Suprapubic skin (tissue), 4 donors: ENCODE measurements at regions not wholly inside any gene's neighbourhood (a gene's known extent, or its start where the extent isn't known, plus 50 kb on each side); places are given as distances from the start of the nearest gene placed in this dataset.

Source experiments
- DNase-seq, 2 donors: peaks; one replicate each; pipeline ENCODE4 v3.0.0-alpha.2; 2019; ENCODE audit warnings: low spot score in 2 of 2
- H3K27ac ChIP-seq: fragments of 200-600 bp; sonication (generic); one replicate; pipeline ENCODE4 v1.5.1; 2019
- H3K27me3 ChIP-seq: fragments of 200-600 bp; sonication (generic); one replicate; pipeline ENCODE4 v1.5.1; 2019
- H3K36me3 ChIP-seq: fragments of 200-600 bp; sonication (generic); one replicate; pipeline ENCODE4 v1.5.1; 2019
- H3K4me1 ChIP-seq: fragments of 200-600 bp; sonication (generic); one replicate; pipeline ENCODE4 v1.5.1; 2019
- H3K4me3 ChIP-seq: fragments of 200-600 bp; sonication (generic); one replicate; pipeline ENCODE4 v1.5.1; 2019; ENCODE audit warnings: mild to moderate bottlenecking
- H3K9me3 ChIP-seq: fragments of 200-600 bp; sonication (generic); one replicate; pipeline ENCODE4 v1.5.1; 2019
- EP300 ChIP-seq: sonication (generic); formaldehyde crosslinking; IDR thresholded peaks from one replicate; pipeline ENCODE4 v1.6.1; 2017; ENCODE audit warnings: antibody characterized with exemption
- POLR2A ChIP-seq, 2 donors: fragments of 450-650 bp; IDR thresholded peaks; one replicate each; pipeline ENCODE4 v1.6.1; 2017; ENCODE audit warnings: antibody characterized with exemption in 2 of 2, mild to moderate bottlenecking in 2 of 2, moderate library complexity in 2 of 2
- POLR2AphosphoS5 ChIP-seq, 3 donors: sonication (generic); formaldehyde crosslinking; IDR thresholded peaks; one replicate each; pipeline ENCODE4 v1.6.1; 2017; ENCODE audit warnings: antibody characterized with exemption in 3 of 3
- WGBS: methylation state at CpG from one replicate; pipeline ENCODE4 v1.1.5; 2018; 5-methylcytosine and 5-hydroxymethylcytosine counted together
- TF ChIP-seq, protein P1 (sequence below), 2 donors: fragments of 200-600 bp in 1 of 2; fragments of 450-650 bp in 1 of 2; sonication (generic) in 1 of 2; IDR thresholded peaks; one replicate each; pipeline ENCODE4 v1.5.1; 2016 to 2019; ENCODE audit warnings: antibody characterized with exemption in 2 of 2, mild to moderate bottlenecking in 1 of 2, moderate library complexity in 1 of 2

DNA sequence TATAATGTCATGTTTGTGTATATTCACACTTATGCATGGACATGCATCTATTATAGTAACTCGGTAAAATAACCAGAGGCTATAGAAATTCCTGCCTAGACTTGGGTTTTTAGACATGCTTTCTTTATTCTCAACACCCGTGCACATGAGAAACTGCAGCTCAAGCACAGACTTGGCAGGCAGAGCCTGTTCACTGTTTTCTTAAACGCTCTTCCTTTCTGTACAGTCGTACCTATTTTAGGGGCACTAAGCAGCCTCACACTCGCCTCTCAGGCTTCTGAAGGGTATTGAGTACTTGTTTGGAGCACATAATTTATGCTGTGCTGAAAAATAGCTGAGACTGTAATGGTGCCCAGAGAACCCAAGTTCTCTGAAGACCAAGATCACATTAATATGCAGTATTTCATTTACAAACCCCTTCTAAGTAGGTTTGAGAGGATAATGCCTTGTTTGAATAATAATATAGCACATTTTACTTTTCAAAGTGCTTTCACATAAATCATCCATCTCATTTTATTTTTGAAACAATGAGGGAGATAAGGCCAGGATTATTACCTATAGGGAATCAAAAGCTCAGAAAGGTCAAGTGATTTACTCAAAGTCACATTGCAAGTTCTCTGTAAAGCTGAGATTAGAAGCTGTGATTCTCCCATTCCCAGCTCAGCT is 429.9 kb downstream of the SPRY2 start:
- Histone ChIP-seq H3K36me3 (no peaks in the 10 kb centered on the region), H3K27me3 (no peaks in the 10 kb centered on the region), H3K4me1 (no peaks in the 10 kb centered on the region), H3K9me3 (no peaks in the 10 kb centered on the region), H3K4me3 (no peak overlapping the region), H3K27ac (no peak overlapping the region)
- WGBS = 46% methylated on average over 5 of the region's 5 CpGs
- TF ChIP-seq POLR2A (IDR thresholded peaks at IDR 0.05) = no peak
- TF ChIP-seq POLR2AphosphoS5 (IDR thresholded peaks at IDR 0.05) = no peak
- no peak for TF ChIP-seq EP300
- TF ChIP-seq, protein P1, sequence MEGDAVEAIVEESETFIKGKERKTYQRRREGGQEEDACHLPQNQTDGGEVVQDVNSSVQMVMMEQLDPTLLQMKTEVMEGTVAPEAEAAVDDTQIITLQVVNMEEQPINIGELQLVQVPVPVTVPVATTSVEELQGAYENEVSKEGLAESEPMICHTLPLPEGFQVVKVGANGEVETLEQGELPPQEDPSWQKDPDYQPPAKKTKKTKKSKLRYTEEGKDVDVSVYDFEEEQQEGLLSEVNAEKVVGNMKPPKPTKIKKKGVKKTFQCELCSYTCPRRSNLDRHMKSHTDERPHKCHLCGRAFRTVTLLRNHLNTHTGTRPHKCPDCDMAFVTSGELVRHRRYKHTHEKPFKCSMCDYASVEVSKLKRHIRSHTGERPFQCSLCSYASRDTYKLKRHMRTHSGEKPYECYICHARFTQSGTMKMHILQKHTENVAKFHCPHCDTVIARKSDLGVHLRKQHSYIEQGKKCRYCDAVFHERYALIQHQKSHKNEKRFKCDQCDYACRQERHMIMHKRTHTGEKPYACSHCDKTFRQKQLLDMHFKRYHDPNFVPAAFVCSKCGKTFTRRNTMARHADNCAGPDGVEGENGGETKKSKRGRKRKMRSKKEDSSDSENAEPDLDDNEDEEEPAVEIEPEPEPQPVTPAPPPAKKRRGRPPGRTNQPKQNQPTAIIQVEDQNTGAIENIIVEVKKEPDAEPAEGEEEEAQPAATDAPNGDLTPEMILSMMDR (IDR thresholded peaks at IDR 0.05) = no peak
- DNase-seq = no peak

DNA sequence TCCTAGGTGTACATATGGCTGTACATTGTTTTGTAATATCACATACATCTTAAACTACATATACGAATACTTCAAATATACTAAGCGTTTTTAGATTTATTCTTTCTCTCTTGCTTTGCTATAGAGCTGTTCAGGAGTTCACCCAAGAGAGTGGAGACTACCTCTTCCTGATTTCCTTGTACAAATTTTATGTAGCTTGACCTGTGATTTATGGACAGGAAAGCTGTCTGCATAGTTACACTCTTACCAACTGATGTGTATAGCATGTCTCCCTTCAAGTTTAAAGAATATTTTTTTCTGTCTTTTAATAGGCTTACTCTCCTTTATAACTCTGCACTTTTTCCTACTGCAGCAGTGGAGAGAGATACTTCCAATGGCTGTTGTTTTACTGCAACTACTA is 428.7 kb downstream of the NDFIP2 start:
- H3K4me3 ChIP-seq = no peak overlapping the region
- H3K4me1 ChIP-seq = no peaks in the 10 kb centered on the region
- WGBS = 96% methylated on average over 2 of the region's 2 CpGs
- DNase-seq = no peak
- no peak overlapping the region for H3K27ac ChIP-seq
- TF ChIP-seq POLR2AphosphoS5 (IDR thresholded peaks at IDR 0.05) (no peak), EP300 (no peak), POLR2A (IDR thresholded peaks at IDR 0.05) (no peak)
- TF ChIP-seq, protein P1 (IDR thresholded peaks at IDR 0.05) = no peak
- H3K9me3 ChIP-seq = no peaks in the 10 kb centered on the region
- H3K27me3 ChIP-seq = no peaks in the 10 kb centered on the region
- no peaks in the 10 kb centered on the region for H3K36me3 ChIP-seq

DNA sequence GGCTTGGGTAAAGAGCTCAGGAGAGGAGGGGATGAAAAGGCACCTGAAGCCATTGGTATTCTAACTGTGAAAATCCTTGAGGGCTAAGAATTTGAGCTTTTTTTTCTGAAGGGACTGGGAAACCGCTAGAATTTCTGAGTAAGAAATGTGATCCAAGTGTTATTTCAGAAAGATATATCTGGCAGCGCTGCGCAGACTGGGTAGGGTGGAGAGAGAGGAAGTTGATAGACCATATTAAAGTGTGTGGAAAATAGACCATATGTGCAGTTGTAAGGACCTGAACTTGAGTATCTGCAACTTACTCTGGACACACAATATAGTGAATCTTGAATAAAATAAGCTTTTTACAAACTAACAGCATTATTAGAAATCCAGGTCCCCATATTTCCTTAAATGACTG is 427.4 kb downstream of the NDFIP2 start:
- H3K4me3 ChIP-seq = no peak overlapping the region
- no peak overlapping the region for H3K27ac ChIP-seq
- no peak for DNase-seq
- no peaks in the 10 kb centered on the region for H3K4me1 ChIP-seq
- H3K27me3 ChIP-seq = no peaks in the 10 kb centered on the region
- H3K36me3 ChIP-seq = no peaks in the 10 kb centered on the region
- no peaks in the 10 kb centered on the region for H3K9me3 ChIP-seq
- TF ChIP-seq EP300 (no peak), POLR2A (IDR thresholded peaks at IDR 0.05) (no peak)
- TF ChIP-seq, protein P1 (IDR thresholded peaks at IDR 0.05) = no peak
- 87% methylated on average over 3 of the region's 3 CpGs for WGBS

DNA sequence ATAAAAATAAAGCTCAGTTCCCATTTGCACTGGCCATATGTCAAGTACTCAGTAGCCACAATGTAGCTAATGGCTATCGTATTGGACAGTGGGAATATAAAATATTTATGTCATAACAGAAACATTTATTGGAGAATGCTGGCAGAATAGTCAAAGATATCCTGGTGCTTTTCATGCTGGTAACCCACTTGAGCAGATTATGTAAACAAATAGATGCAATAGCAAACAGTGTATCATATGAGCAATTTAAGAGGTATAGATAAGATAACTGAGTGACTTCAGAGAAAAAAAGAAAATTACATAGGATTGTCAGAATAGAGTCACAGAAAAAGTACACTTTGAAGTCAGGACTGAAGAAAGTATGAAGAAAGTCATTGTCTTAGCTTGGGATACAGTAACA is 426.6 kb downstream of the NDFIP2 start:
- TF ChIP-seq POLR2AphosphoS5 (IDR thresholded peaks at IDR 0.05) = no peak
- no peak for TF ChIP-seq EP300
- TF ChIP-seq, protein P1 (IDR thresholded peaks at IDR 0.05) = no peak
- TF ChIP-seq POLR2A (IDR thresholded peaks at IDR 0.05) = no peak
- 90% methylated on average over 1 of the region's 1 CpG for WGBS
- Histone ChIP-seq H3K36me3 (no peaks in the 10 kb centered on the region), H3K27ac (no peak overlapping the region), H3K27me3 (no peaks in the 10 kb centered on the region), H3K4me1 (no peaks in the 10 kb centered on the region), H3K4me3 (no peak overlapping the region), H3K9me3 (no peaks in the 10 kb centered on the region)
- DNase-seq = no peak

DNA sequence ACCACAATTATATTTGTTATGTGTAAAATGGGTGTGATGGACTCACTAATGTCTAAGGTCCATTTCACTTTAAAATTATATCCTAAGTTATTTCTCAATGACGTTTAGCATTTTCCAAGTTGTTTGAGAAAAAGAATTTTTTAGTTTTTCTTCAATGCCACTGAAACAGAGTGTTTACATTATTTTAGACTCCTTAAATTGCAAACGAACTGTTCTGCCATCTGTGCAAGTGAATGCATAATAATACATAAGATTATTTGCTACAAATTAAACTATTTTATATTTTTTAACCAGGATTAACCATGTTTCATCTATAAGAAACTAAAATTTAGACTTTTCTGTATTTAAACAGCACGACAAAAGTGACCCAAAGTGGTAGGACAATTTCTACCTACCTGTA is 425.4 kb downstream of the NDFIP2 start:
- H3K36me3 ChIP-seq = no peaks in the 10 kb centered on the region
- no peak for TF ChIP-seq EP300
- TF ChIP-seq POLR2AphosphoS5 (IDR thresholded peaks at IDR 0.05) = no peak
- H3K4me1 ChIP-seq = no peaks in the 10 kb centered on the region
- H3K9me3 ChIP-seq = no peaks in the 10 kb centered on the region
- H3K4me3 ChIP-seq = no peak overlapping the region
- no peaks in the 10 kb centered on the region for H3K27me3 ChIP-seq
- H3K27ac ChIP-seq = no peak overlapping the region
- DNase-seq = no peak
- WGBS = 84% methylated on average over 3 of the region's 3 CpGs

DNA sequence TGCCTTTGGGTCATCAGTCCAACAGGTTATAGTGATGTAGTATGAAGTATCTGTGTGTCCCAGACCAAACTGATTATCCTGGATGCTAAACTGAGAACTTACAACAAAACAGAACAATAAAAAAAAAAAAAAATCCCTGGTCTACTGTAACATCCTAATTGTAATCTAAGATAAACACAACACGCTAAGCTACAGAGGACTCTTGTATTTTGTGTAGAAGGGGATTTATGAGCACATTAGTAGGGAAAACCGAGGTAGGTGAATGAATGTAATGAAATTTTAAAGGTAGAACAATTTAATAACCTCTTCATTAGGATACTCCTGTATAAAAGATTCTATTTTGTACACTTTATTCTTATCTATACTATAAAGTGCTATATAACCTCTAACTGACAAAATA is 424.1 kb downstream of the NDFIP2 start:
- Histone ChIP-seq H3K27ac (no peak overlapping the region), H3K36me3 (no peaks in the 10 kb centered on the region), H3K4me1 (no peaks in the 10 kb centered on the region), H3K27me3 (no peaks in the 10 kb centered on the region), H3K9me3 (no peaks in the 10 kb centered on the region), H3K4me3 (no peak overlapping the region)
- no peak for DNase-seq
- TF ChIP-seq POLR2A (IDR thresholded peaks at IDR 0.05) = no peak
- TF ChIP-seq, protein P1 (IDR thresholded peaks at IDR 0.05) = no peak
- WGBS = 71% methylated on average over 2 of the region's 2 CpGs
